GM12878 (cell line): ENCODE measurements at regions not wholly inside any gene's neighbourhood (a gene's known extent, or its start where the extent isn't known, plus 50 kb on each side); places are given as distances from the start of the nearest gene placed in this dataset.

ENCODE experiments used
- ATAC-seq: fragments of 200-7000 bp; cut with Tn5 transposase; 3 replicates; pipeline ENCODE4 v1.9.1; 2020; ENCODE audit warnings: mild to moderate bottlenecking, moderate library complexity
- BruUV-seq: library from RNA; stranded (reverse); fragments of 400-500 nt; replicated peaks from 2 replicates; lab custom pipeline; 2021; lab: Mats Ljungman, UMichigan
- CTCF ChIA-PET: fragments of 300-600 bp; sonication (Branson Sonifier 250); formaldehyde crosslinking; extraction: SDS; loops from one replicate; lab custom pipeline; 2021; ENCODE audit warnings: inconsistent platforms; lab: Yijun Ruan, JAX
- POLR2A ChIA-PET: fragments of 350-600 bp; formaldehyde crosslinking; extraction: SDS; loops from one replicate; lab custom pipeline; 2021; ENCODE audit warnings: inconsistent platforms; lab: Charles Lee
- RAD21 ChIA-PET: fragments of 300-600 bp; sonication (Branson Sonifier 250); formaldehyde crosslinking; loops from one replicate; lab custom pipeline; 2023; ENCODE audit warnings: antibody characterized with exemption; ENCODE audit not compliant: unreplicated experiment; lab: Charles Lee
- SMC1A ChIA-PET: fragments of 300-600 bp; sonication (Branson Sonifier 250); formaldehyde crosslinking; loops from one replicate; lab custom pipeline; 2023; ENCODE audit not compliant: unreplicated experiment, uncharacterized antibody; lab: Charles Lee
- DNase-seq: peaks from one replicate; pipeline ENCODE4 v3.0.0-alpha.2; 2011; ENCODE audit warnings: low read depth, low spot score
- FAIRE-seq: peaks from 3 replicates; lab custom pipeline; 2011; peaks lifted over from hg19 to GRCh38; lab: Jason Lieb, UNC
- H2AFZ ChIP-seq: 2 replicates; pipeline ENCODE4 v1.6.0; 2011; ENCODE audit warnings: low read depth, low read length, control low read depth; ENCODE audit not compliant: control insufficient read depth
- H3K27ac ChIP-seq: 2 replicates; pipeline ENCODE4 v1.5.1; 2011; ENCODE audit warnings: control low read depth; ENCODE audit not compliant: control insufficient read depth, insufficient read depth
- H3K27me3 ChIP-seq, 2 experiments: replicated peaks in 1 of 2; 2 replicates each; pipeline versions ENCODE4 v1.6.0 to v1.6.1; 2011; ENCODE audit warnings: low read length in 1 of 2; ENCODE audit not compliant: control insufficient read depth in 2 of 2, insufficient read depth in 2 of 2
- H3K36me3 ChIP-seq, 2 experiments: 2 replicates each; pipeline ENCODE4 v1.5.1; 2011; ENCODE audit warnings: low read length in 1 of 2; ENCODE audit not compliant: control insufficient read depth in 2 of 2, insufficient read depth in 2 of 2
- H3K4me1 ChIP-seq: 2 replicates; pipeline ENCODE4 v1.6.1; 2011; ENCODE audit warnings: mild to moderate bottlenecking, low read length, moderate library complexity, mixed read lengths; ENCODE audit not compliant: control insufficient read depth, insufficient read depth
- H3K4me2 ChIP-seq: 2 replicates; pipeline ENCODE4 v1.6.0; 2011; ENCODE audit warnings: control low read depth; ENCODE audit not compliant: control insufficient read depth, insufficient read depth
- H3K4me3 ChIP-seq: fragments of 200-600 bp; sonication (generic); 2 replicates; pipeline ENCODE4 v1.5.1; 2016
- H3K79me2 ChIP-seq: 2 replicates; pipeline ENCODE4 v1.6.0; 2011; ENCODE audit warnings: low read length; ENCODE audit not compliant: control insufficient read depth, insufficient read depth
- H3K9ac ChIP-seq: 2 replicates; pipeline ENCODE4 v1.8.0; 2011; ENCODE audit warnings: low read length, control low read depth, mixed read lengths; ENCODE audit not compliant: control insufficient read depth, insufficient read depth
- H3K9me3 ChIP-seq: replicated peaks from 3 replicates; pipeline ENCODE4 v1.5.1; 2011; ENCODE audit warnings: mild to moderate bottlenecking, low read length; ENCODE audit not compliant: control insufficient read depth, insufficient read depth
- H4K20me1 ChIP-seq: 2 replicates; pipeline ENCODE4 v1.6.0; 2011; ENCODE audit not compliant: control insufficient read depth, insufficient read depth
- DPF2 ChIP-seq: fragments of 450-650 bp; IDR thresholded peaks from 2 replicates; pipeline ENCODE4 v1.6.1; 2017; ENCODE audit warnings: mild to moderate bottlenecking
- HDGF ChIP-seq: fragments of 450-650 bp; IDR thresholded peaks from 2 replicates; pipeline ENCODE4 v1.6.1; 2016; ENCODE audit warnings: antibody characterized with exemption
- KLF5 ChIP-seq: fragments of 450-650 bp; IDR thresholded peaks from 2 replicates; pipeline ENCODE4 v1.6.1; 2014; ENCODE audit warnings: mild to moderate bottlenecking; ENCODE audit not compliant: partially characterized antibody
- RB1 ChIP-seq: fragments of 450-650 bp; formaldehyde crosslinking; IDR thresholded peaks from 2 replicates; pipeline ENCODE4 v1.6.1; 2017; ENCODE audit warnings: mild to moderate bottlenecking, borderline replicate concordance
- SIX5 ChIP-seq: IDR thresholded peaks from 2 replicates; pipeline ENCODE4 v1.6.1; 2011; ENCODE audit warnings: mild to moderate bottlenecking, low read depth, low read length, moderate library complexity; ENCODE audit not compliant: severe bottlenecking
- SPI1 ChIP-seq: IDR thresholded peaks from 2 replicates; pipeline ENCODE4 v1.6.1; 2011; ENCODE audit warnings: low read depth, mild to moderate bottlenecking, low read length, moderate library complexity, borderline replicate concordance; ENCODE audit not compliant: insufficient read depth
- SREBF1 ChIP-seq: IDR thresholded peaks from 2 replicates; pipeline ENCODE4 v1.6.1; 2012; ENCODE audit warnings: mild to moderate bottlenecking, low read length
- ZZZ3 ChIP-seq: IDR thresholded peaks from 2 replicates; pipeline ENCODE4 v1.6.1; 2011; ENCODE audit warnings: low read depth; ENCODE audit not compliant: control insufficient read depth, insufficient read length
- WGBS: methylation state at CpG from one replicate; pipeline ENCODE4 v1.1.6; 2016; ENCODE audit warnings: low lambda C conversion rate; ENCODE audit not compliant: insufficient replicate concordance, insufficient coverage; ENCODE audit errors: missing lambda C conversion rate; 5-methylcytosine and 5-hydroxymethylcytosine counted together
- in situ Hi-C: fragments of 300-500 bp; cut with MboI; formaldehyde crosslinking; loops from 9 replicates; pipeline ENCODE4 v1.14.3; 2018; ENCODE audit warnings: mixed read lengths
- intact Hi-C: fragments of 100-400 bp; cut with micrococcal nuclease; formaldehyde crosslinking; loops from one replicate; pipeline ENCODE4 v1.14.2; 2022; ENCODE audit not compliant: unreplicated experiment

DNA sequence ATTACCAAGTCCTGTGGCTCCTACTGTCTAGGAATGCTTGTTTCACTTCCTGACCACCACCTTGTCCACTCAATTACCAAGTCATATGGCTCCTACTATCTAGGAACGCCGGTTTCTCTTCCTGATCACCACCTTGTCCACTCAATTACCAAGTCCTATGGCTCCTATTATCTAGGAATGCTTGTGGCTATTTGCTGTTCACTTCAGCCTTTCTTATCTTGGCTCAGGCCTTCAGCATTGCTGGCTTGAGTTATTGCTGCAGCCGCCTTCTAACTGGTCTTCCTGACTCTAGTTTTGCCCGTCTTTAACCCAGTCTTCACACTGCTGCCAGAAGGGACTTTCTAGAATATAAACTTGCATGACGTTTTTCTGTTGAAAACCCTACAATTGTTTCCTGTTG, 82.5 kb upstream of the GAREM1 start:
- Histone ChIP-seq H3K9ac (no peak overlapping the region), H3K27me3 (no peaks in the 10 kb centered on the region; a peak in 1 of 4 replicates), H3K4me1 (no peaks in the 10 kb centered on the region), H3K79me2 (no peaks in the 10 kb centered on the region), H2AFZ (no peak overlapping the region), H3K36me3 (no peaks in the 10 kb centered on the region), H4K20me1 (no peaks in the 10 kb centered on the region), H3K4me3 (no peak overlapping the region), H3K27ac (no peak overlapping the region)
- POLR2A ChIA-PET = no interaction called here
- CTCF ChIA-PET = interaction anchor here (1.4 to 7.0 kb wide), 5 partner anchors 9 to 399 kb away, joined by 3 to 38 read pairs (median 15); no protein-coding TSS in a partner anchor
- SMC1A ChIA-PET = interaction anchor here (0.5 to 2.0 kb wide), 3 partner anchors 392 to 399 kb away, joined by 3 to 13 read pairs (median 3); no protein-coding TSS in a partner anchor
- no TSS peak for BruUV-seq
- intact Hi-C loops = loop anchor here (5.0 to 10.0 kb wide), 2 partner anchors 62 to 266 kb away; no protein-coding TSS in a partner anchor
- RAD21 ChIA-PET = interaction anchor here (2.0 to 2.9 kb wide), 2 partner anchors 281 to 395 kb away, joined by 9 to 19 read pairs; no protein-coding TSS in a partner anchor
- 21% methylated on average over 5 of the region's 5 CpGs for WGBS
- in situ Hi-C loops = loop anchor here (5.0 to 10.0 kb wide), 2 partner anchors 278 to 396 kb away; no protein-coding TSS in a partner anchor
- ATAC-seq (no peak), FAIRE-seq (no peak)
- TF ChIP-seq KLF5 (no peak), SIX5 (no peak), ZZZ3 (no peak), SPI1 (no peak), DPF2 (no peak), SREBF1 (no peak), RB1 (no peak), HDGF (no peak)
- TF ChIP-seq, all 136 proteins: peak for 0
- Histone ChIP-seq H3K4me2 (no peak overlapping the region), H3K9me3 (no peaks in the 10 kb centered on the region)
- DNase-seq = no peak
